DOHH2 (cell line): ENCODE measurements at regions not wholly inside any gene's neighbourhood (a gene's known extent, or its start where the extent isn't known, plus 50 kb on each side); places are given as distances from the start of the nearest gene placed in this dataset.
"Not testable (repeated sequence)": the region's sequence is repeated elsewhere in the genome, so short reads cannot be mapped to it uniquely, and the experiment has no call there.

Experiments used
- H3F3A ChIP-seq: fragments of 200-600 bp; sonication (generic), shearing (Covaris generic); 2 replicates; pipeline ENCODE4 v1.6.0; 2016; ENCODE audit warnings: antibody characterized with exemption, mild to moderate bottlenecking; ENCODE audit not compliant: control insufficient read depth, insufficient read depth
- H3K27ac ChIP-seq: fragments of 200-600 bp; sonication (generic); 2 replicates; pipeline ENCODE4 v1.5.1; 2014; ENCODE audit warnings: low read depth, mild to moderate bottlenecking, low read length, moderate library complexity
- H3K27me3 ChIP-seq: fragments of 200-600 bp; sonication (generic); 2 replicates; pipeline ENCODE4 v1.6.1; 2014; ENCODE audit warnings: mild to moderate bottlenecking, low read length, mixed read lengths; ENCODE audit not compliant: control insufficient read depth
- H3K36me3 ChIP-seq: fragments of 200-600 bp; sonication (generic); 2 replicates; pipeline ENCODE4 v1.6.1; 2014; ENCODE audit warnings: mild to moderate bottlenecking, low read length, moderate library complexity, mixed read lengths; ENCODE audit not compliant: control insufficient read depth
- H3K4me1 ChIP-seq: fragments of 200-600 bp; sonication (generic); 2 replicates; pipeline ENCODE4 v1.6.1; 2014; ENCODE audit warnings: mild to moderate bottlenecking, low read length, mixed read lengths; ENCODE audit not compliant: control insufficient read depth
- H3K4me2 ChIP-seq: fragments of 200-600 bp; sonication (generic); 2 replicates; pipeline ENCODE4 v1.6.0; 2014; ENCODE audit warnings: mild to moderate bottlenecking, low read length, moderate library complexity
- H3K4me3 ChIP-seq: fragments of 200-600 bp; sonication (generic); 2 replicates; pipeline ENCODE4 v1.5.1; 2014; ENCODE audit warnings: mild to moderate bottlenecking, low read length, mixed read lengths
- H3K79me2 ChIP-seq: fragments of 200-600 bp; sonication (generic); 2 replicates; pipeline ENCODE4 v1.6.1; 2014; ENCODE audit warnings: mild to moderate bottlenecking, low read length, mixed read lengths; ENCODE audit not compliant: control insufficient read depth
- H3K9me2 ChIP-seq: fragments of 200-600 bp; sonication (generic); replicated peaks from 2 replicates; pipeline ENCODE4 v1.6.1; 2014; ENCODE audit warnings: mild to moderate bottlenecking, low read length, mixed read lengths; ENCODE audit not compliant: control insufficient read depth
- H3K9me3 ChIP-seq: fragments of 200-600 bp; sonication (generic); 2 replicates; pipeline ENCODE4 v1.6.1; 2014; ENCODE audit warnings: antibody characterized with exemption, low read length, mixed read lengths; ENCODE audit not compliant: control insufficient read depth, insufficient read depth
- H4K20me1 ChIP-seq: fragments of 200-600 bp; sonication (generic); 2 replicates; pipeline ENCODE4 v1.6.0; 2014; ENCODE audit warnings: low read depth, mild to moderate bottlenecking, antibody characterized with exemption, low read length, moderate library complexity; ENCODE audit not compliant: control insufficient read depth, insufficient read depth
- EZH2phosphoT487 ChIP-seq: fragments of 200-600 bp; sonication (generic); IDR thresholded peaks from 2 replicates; pipeline ENCODE4 v1.6.1; 2017; ENCODE audit warnings: borderline replicate concordance, mild to moderate bottlenecking, antibody characterized with exemption, low read length, moderate library complexity, mixed read lengths
- TF ChIP-seq, protein P1 (sequence below): fragments of 200-600 bp; sonication (generic); IDR thresholded peaks from one replicate; pipeline ENCODE4 v1.5.1; 2014; ENCODE audit warnings: antibody characterized with exemption, mild to moderate bottlenecking, low read depth, low read length; ENCODE audit not compliant: poor library complexity, severe bottlenecking

GRCh38 chr2:59339837-59340207, 1098.7 kb upstream of the FANCL start:
- Histone ChIP-seq H3K4me3 (no peak overlapping the region), H3K27me3 (no peaks in the 10 kb centered on the region), H4K20me1 (no peaks in the 10 kb centered on the region), H3K9me2 (no peaks in the 10 kb centered on the region), H3K36me3 (no peaks in the 10 kb centered on the region), H3F3A (no peaks in the 10 kb centered on the region), H3K4me1 (no peaks in the 10 kb centered on the region), H3K9me3 (no peaks in the 10 kb centered on the region), H3K4me2 (no peak overlapping the region), H3K27ac (no peak overlapping the region), H3K79me2 (no peaks in the 10 kb centered on the region)
- TF ChIP-seq, protein P1, sequence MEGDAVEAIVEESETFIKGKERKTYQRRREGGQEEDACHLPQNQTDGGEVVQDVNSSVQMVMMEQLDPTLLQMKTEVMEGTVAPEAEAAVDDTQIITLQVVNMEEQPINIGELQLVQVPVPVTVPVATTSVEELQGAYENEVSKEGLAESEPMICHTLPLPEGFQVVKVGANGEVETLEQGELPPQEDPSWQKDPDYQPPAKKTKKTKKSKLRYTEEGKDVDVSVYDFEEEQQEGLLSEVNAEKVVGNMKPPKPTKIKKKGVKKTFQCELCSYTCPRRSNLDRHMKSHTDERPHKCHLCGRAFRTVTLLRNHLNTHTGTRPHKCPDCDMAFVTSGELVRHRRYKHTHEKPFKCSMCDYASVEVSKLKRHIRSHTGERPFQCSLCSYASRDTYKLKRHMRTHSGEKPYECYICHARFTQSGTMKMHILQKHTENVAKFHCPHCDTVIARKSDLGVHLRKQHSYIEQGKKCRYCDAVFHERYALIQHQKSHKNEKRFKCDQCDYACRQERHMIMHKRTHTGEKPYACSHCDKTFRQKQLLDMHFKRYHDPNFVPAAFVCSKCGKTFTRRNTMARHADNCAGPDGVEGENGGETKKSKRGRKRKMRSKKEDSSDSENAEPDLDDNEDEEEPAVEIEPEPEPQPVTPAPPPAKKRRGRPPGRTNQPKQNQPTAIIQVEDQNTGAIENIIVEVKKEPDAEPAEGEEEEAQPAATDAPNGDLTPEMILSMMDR, result no peak
- no peak for TF ChIP-seq EZH2phosphoT487

DNA sequence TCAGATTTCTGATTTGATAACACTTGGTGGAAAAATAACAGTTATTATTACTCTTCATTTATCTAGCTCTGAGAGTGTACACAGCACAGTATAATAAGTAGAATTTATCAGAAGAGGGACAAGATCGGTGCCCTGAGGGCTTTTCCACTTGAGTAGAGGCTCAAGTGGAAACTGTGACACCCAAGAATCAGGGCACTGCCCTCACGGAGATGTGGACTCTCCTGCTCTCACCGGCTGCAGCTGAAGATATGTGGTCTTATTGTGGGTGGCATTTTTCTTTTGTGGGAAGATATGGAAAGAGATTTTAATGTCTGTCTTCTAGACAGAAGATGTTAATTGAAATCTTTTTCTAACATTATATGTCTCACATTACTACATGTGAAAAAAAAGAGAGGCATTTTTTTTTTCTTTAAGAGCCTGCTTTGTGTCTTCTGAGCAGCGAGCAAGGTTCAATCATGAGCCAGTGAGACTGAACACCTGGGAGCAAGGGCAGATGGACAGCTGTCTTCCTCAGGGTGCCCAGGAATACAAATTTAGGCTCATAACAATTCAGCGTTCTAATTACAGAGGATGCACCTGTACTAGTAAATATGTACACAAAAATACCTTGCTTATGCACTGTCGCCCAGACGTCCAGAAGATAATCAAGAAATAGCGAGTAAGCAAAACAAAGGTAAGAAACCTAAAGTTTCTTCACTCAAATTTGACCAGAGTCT, 1098.2 kb upstream of the FANCL start:
- H3K36me3 ChIP-seq, result no peaks in the 10 kb centered on the region
- H4K20me1 ChIP-seq, result no peaks in the 10 kb centered on the region
- TF ChIP-seq EZH2phosphoT487, result no peak
- TF ChIP-seq, protein P1, result no peak
- H3K27me3 ChIP-seq, result no peaks in the 10 kb centered on the region
- no peak overlapping the region for H3K4me3 ChIP-seq
- H3K79me2 ChIP-seq, result no peaks in the 10 kb centered on the region
- no peak overlapping the region for H3K4me2 ChIP-seq
- H3K27ac ChIP-seq, result no peak overlapping the region
- H3F3A ChIP-seq, result no peaks in the 10 kb centered on the region
- no peaks in the 10 kb centered on the region for H3K4me1 ChIP-seq
- H3K9me2 ChIP-seq, result no peaks in the 10 kb centered on the region
- H3K9me3 ChIP-seq, result no peaks in the 10 kb centered on the region

GRCh38 chr2:59333007-59333406, 1091.9 kb upstream of the FANCL start:
- no peak for TF ChIP-seq EZH2phosphoT487
- TF ChIP-seq, protein P1, result no peak
- Histone ChIP-seq H3F3A (no peaks in the 10 kb centered on the region), H3K4me3 (no peak overlapping the region), H3K27me3 (no peaks in the 10 kb centered on the region), H3K27ac (no peak overlapping the region), H3K9me2 (no peaks in the 10 kb centered on the region), H3K4me2 (no peak overlapping the region), H3K79me2 (no peaks in the 10 kb centered on the region), H3K9me3 (no peaks in the 10 kb centered on the region), H4K20me1 (no peaks in the 10 kb centered on the region), H3K4me1 (no peaks in the 10 kb centered on the region), H3K36me3 (no peaks in the 10 kb centered on the region)

- not testable (repeated sequence) for H3K9me2 ChIP-seq, H3F3A ChIP-seq, H4K20me1 ChIP-seq, H3K9me3 ChIP-seq, H3K27me3 ChIP-seq, H3K4me1 ChIP-seq, H3K4me3 ChIP-seq, H3K79me2 ChIP-seq, H3K4me2 ChIP-seq, H3K36me3 ChIP-seq, H3K27ac ChIP-seq
Observed at GRCh38 chr2:59326581-59327365, 1085.6 kb upstream of the FANCL start.
